Caco-2 (cell line): ENCODE measurements at regions not wholly inside any gene's neighbourhood (a gene's known extent, or its start where the extent isn't known, plus 50 kb on each side); places are given as distances from the start of the nearest gene placed in this dataset.

ENCODE experiments used
- BruUV-seq: library from RNA; stranded (reverse); fragments of 400-500 nt; replicated peaks from 2 replicates; lab custom pipeline; 2021; lab: Mats Ljungman, UMichigan
- CTCF ChIA-PET: fragments of 300-600 bp; sonication (Branson Sonifier 250); formaldehyde crosslinking; loops from one replicate; lab custom pipeline; 2022; ENCODE audit warnings: antibody characterized with exemption; lab: Charles Lee
- POLR2A ChIA-PET: fragments of 300-600 bp; sonication (Branson Sonifier 250); formaldehyde crosslinking; loops from one replicate; lab custom pipeline; 2022; ENCODE audit warnings: antibody characterized with exemption; lab: Charles Lee
- DNase-seq, 2 experiments: peaks; one replicate each; pipeline versions ENCODE4 v3.0.0 to v3.0.0-alpha.2; 2020 to 2022
- H3K27me3 ChIP-seq: replicated peaks from 2 replicates; pipeline ENCODE4 v1.6.0; 2011; ENCODE audit warnings: low read length; ENCODE audit not compliant: control insufficient read depth, insufficient read depth
- H3K36me3 ChIP-seq: 2 replicates; pipeline ENCODE4 v1.5.1; 2011; ENCODE audit warnings: low read length; ENCODE audit not compliant: control insufficient read depth, insufficient read depth
- H3K4me1 ChIP-seq: fragments of 250-450 bp; sonication (Bioruptor Pico); 2 replicates; pipeline ENCODE4 v1.5.1; 2020; ENCODE audit warnings: mild to moderate bottlenecking
- H3K4me3 ChIP-seq: 2 replicates; pipeline ENCODE4 v1.5.1; 2011; ENCODE audit warnings: low read depth, mild to moderate bottlenecking, control low read depth, low read length
- H3K9me3 ChIP-seq: fragments of 250-450 bp; sonication (Bioruptor Pico); 2 replicates; pipeline ENCODE4 v1.5.1; 2020; ENCODE audit warnings: mild to moderate bottlenecking, moderate library complexity
- H3K27ac Mint-ChIP-seq: one replicate; pipeline ENCODE4 v1.8.0; 2022; ENCODE audit warnings: mixed read lengths; ENCODE audit not compliant: unreplicated experiment
- H3K27me3 Mint-ChIP-seq: one replicate; pipeline ENCODE4 v1.8.0; 2022; ENCODE audit warnings: mixed read lengths; ENCODE audit not compliant: insufficient read depth, unreplicated experiment
- H3K36me3 Mint-ChIP-seq: one replicate; pipeline ENCODE4 v1.8.0; 2022; ENCODE audit warnings: mild to moderate bottlenecking, mixed read lengths; ENCODE audit not compliant: insufficient read depth, unreplicated experiment
- H3K4me1 Mint-ChIP-seq: one replicate; pipeline ENCODE4 v1.8.0; 2022; ENCODE audit warnings: low read depth, mixed read lengths; ENCODE audit not compliant: unreplicated experiment
- H3K4me3 Mint-ChIP-seq: one replicate; pipeline ENCODE4 v1.8.0; 2022; ENCODE audit warnings: mild to moderate bottlenecking, moderate library complexity, mixed read lengths; ENCODE audit not compliant: unreplicated experiment
- H3K9me3 Mint-ChIP-seq: one replicate; pipeline ENCODE4 v1.8.0; 2022; ENCODE audit warnings: mixed read lengths; ENCODE audit not compliant: unreplicated experiment
- CTCF ChIP-seq, 2 experiments: fragments of 200-600 bp in 1 of 2; IDR thresholded peaks; 1 replicate in 1 of 2; 2 replicates in 1 of 2; pipeline versions ENCODE4 v1.5.1 to v1.8.0; 2011 to 2022; ENCODE audit warnings: antibody characterized with exemption in 1 of 2, control low read depth in 1 of 2, inconsistent platforms in 1 of 2, low read depth in 1 of 2, low read length in 1 of 2, mild to moderate bottlenecking in 1 of 2, moderate library complexity in 1 of 2; ENCODE audit not compliant: insufficient read depth in 1 of 2, severe bottlenecking in 1 of 2, unreplicated experiment in 1 of 2
- intact Hi-C: fragments of 100-400 bp; cut with micrococcal nuclease; formaldehyde crosslinking; loops from one replicate; pipeline ENCODE4 v1.10.0; 2022; ENCODE audit not compliant: unreplicated experiment

DNA sequence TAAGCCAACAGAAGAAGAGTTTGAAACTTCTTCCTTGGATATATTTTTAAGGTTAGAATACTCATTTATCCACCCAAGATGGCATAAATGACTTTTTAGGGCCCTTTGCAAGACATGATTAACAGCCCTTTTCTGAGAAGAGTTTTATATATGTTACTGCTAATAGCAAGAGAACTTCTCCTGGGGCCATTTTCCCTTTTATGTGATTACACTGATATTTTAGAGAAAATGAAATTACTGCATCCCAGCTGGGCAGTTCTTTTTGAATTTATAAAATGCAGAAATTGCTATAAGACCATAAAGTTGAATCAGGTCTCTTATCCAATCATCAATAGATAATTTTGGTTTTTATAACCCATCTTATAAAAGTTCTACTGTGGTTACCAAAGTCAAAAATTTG is 161.3 kb upstream of the RFX3 start:
- Mint-ChIP-seq H3K27ac (no peak overlapping the region), H3K36me3 (no peaks in the 10 kb centered on the region), H3K27me3 (peaks cover 8% of the 10 kb centered on the region), H3K9me3 (no peaks in the 10 kb centered on the region), H3K4me1 (no peaks in the 10 kb centered on the region), H3K4me3 (no peak overlapping the region)
- POLR2A ChIA-PET = no interaction called here
- Histone ChIP-seq H3K4me1 (no peaks in the 10 kb centered on the region), H3K4me3 (no peak overlapping the region), H3K9me3 (no peaks in the 10 kb centered on the region), H3K36me3 (no peaks in the 10 kb centered on the region), H3K27me3 (no peaks in the 10 kb centered on the region)
- CTCF ChIA-PET = no interaction called here
- intact Hi-C loops = no loop called here
- no peak for DNase-seq
- TF ChIP-seq CTCF (IDR thresholded peaks at IDR 0.05; ENCODE audit: insufficient read depth in 1 of 2, low read depth in 1 of 2, low read length in 1 of 2, severe bottlenecking in 1 of 2, unreplicated experiment in 1 of 2) = no peak
- BruUV-seq = no TSS peak

DNA sequence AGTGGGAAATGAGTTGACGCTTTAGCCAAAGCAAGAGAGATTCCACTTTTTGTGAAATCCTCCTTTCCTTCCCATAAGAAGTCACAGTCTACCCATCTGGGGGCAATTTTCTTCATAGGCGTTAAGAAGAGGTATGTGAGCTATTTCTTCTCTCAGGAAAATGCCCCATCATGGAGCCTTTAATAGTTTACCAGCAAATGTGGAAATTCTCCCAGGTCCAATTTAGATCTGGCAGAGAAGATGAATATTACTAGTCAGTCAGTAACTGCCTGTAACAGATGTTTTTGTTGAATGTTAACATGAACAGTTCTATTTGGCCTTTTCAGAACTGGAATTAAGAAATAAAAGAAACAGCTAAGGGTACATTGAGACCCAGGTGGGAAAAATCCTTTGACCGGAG is 156.4 kb upstream of the RFX3 start:
- H3K9me3 ChIP-seq = no peaks in the 10 kb centered on the region
- no peaks in the 10 kb centered on the region for H3K36me3 Mint-ChIP-seq
- H3K4me3 Mint-ChIP-seq = no peak overlapping the region
- no peaks in the 10 kb centered on the region for H3K4me1 Mint-ChIP-seq
- no peak for DNase-seq
- H3K9me3 Mint-ChIP-seq = no peaks in the 10 kb centered on the region
- BruUV-seq = no TSS peak
- H3K27ac Mint-ChIP-seq = no peak overlapping the region
- peaks cover 2% of the 10 kb centered on the region for H3K27me3 Mint-ChIP-seq
- no peak overlapping the region for H3K4me3 ChIP-seq
- H3K27me3 ChIP-seq = no peaks in the 10 kb centered on the region
- POLR2A ChIA-PET = no interaction called here
- no peaks in the 10 kb centered on the region for H3K4me1 ChIP-seq
- intact Hi-C loops = no loop called here
- H3K36me3 ChIP-seq = no peaks in the 10 kb centered on the region
- CTCF ChIA-PET = no interaction called here
- no peak for TF ChIP-seq CTCF (IDR thresholded peaks at IDR 0.05; ENCODE audit: insufficient read depth in 1 of 2, low read depth in 1 of 2, low read length in 1 of 2, severe bottlenecking in 1 of 2, unreplicated experiment in 1 of 2)

DNA sequence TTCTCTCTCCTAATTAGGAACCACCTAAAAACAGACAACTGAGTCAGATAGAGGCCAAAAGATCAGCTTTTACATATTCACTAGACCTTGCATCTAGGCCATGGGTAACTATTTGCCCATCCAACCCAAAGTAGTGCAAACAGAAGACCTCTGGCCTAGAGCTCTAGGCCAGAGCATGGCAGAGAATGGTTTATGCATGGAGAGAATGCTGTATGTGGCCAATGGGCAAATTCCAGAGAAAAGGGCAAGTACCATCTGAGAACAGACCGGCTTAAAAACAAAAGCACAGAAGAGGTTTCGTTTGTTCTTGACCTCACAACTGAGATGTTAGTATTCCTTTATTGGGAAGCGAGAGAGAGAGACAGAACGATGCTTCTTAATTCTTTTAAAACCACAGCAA is 151.7 kb upstream of the RFX3 start:
- H3K4me3 Mint-ChIP-seq = no peak overlapping the region
- POLR2A ChIA-PET = no interaction called here

More for the DNA sequence above, 151.7 kb upstream of the RFX3 start:
- H3K9me3 Mint-ChIP-seq = no peaks in the 10 kb centered on the region
- DNase-seq = no peak
- intact Hi-C loops = no loop called here
- no peaks in the 10 kb centered on the region for H3K4me1 Mint-ChIP-seq
- CTCF ChIA-PET = no interaction called here
- Histone ChIP-seq H3K27me3 (no peaks in the 10 kb centered on the region), H3K4me1 (no peaks in the 10 kb centered on the region), H3K36me3 (no peaks in the 10 kb centered on the region), H3K4me3 (no peak overlapping the region), H3K9me3 (no peaks in the 10 kb centered on the region)
- BruUV-seq = no TSS peak
- no peak overlapping the region for H3K27ac Mint-ChIP-seq
- H3K27me3 Mint-ChIP-seq = peaks cover 6% of the 10 kb centered on the region
- TF ChIP-seq CTCF (IDR thresholded peaks at IDR 0.05; ENCODE audit: insufficient read depth in 1 of 2, low read depth in 1 of 2, low read length in 1 of 2, severe bottlenecking in 1 of 2, unreplicated experiment in 1 of 2) = no peak
- H3K36me3 Mint-ChIP-seq = no peaks in the 10 kb centered on the region
